PC-3 (cell line): ENCODE measurements at regions not wholly inside any gene's neighbourhood (a gene's known extent, or its start where the extent isn't known, plus 50 kb on each side); places are given as distances from the start of the nearest gene placed in this dataset.

Experiments
- ATAC-seq: fragments of 200-7000 bp; cut with Tn5 transposase; 2 replicates; pipeline ENCODE4 v1.9.1; 2020; ENCODE audit warnings: mild to moderate bottlenecking, moderate library complexity
- BruUV-seq: library from RNA; stranded (reverse); fragments of 400-500 nt; replicated peaks from 2 replicates; lab custom pipeline; 2021; lab: Mats Ljungman, UMichigan
- CTCF ChIA-PET: fragments of 300-600 bp; sonication (Branson Sonifier 250); formaldehyde crosslinking; loops from one replicate; lab custom pipeline; 2022; ENCODE audit warnings: antibody characterized with exemption; lab: Charles Lee
- POLR2A ChIA-PET: fragments of 300-600 bp; sonication (Branson Sonifier 250); formaldehyde crosslinking; loops from one replicate; lab custom pipeline; 2022; ENCODE audit warnings: antibody characterized with exemption; ENCODE audit not compliant: unreplicated experiment; lab: Charles Lee
- DNase-seq: peaks from one replicate; pipeline ENCODE4 v3.0.0-alpha.2; 2015
- H2AFZ ChIP-seq: fragments of 300-600 bp; sonication (generic); 2 replicates; pipeline ENCODE4 v1.6.0; 2016; ENCODE audit warnings: antibody characterized with exemption, low read length
- H3F3A ChIP-seq: fragments of 300-600 bp; sonication (generic); one replicate; pipeline ENCODE4 v1.6.0; 2017; ENCODE audit warnings: antibody characterized with exemption, low read length, control low read depth, mild to moderate bottlenecking; ENCODE audit not compliant: unreplicated experiment
- H3K27ac ChIP-seq: fragments of 300-600 bp; sonication (generic); 2 replicates; pipeline ENCODE4 v1.5.1; 2016; ENCODE audit warnings: mild to moderate bottlenecking, low read length
- H3K27me3 ChIP-seq: fragments of 300-600 bp; sonication (generic); 2 replicates; pipeline ENCODE4 v1.6.1; 2016; ENCODE audit warnings: low read length, mixed read lengths
- H3K36me3 ChIP-seq: fragments of 300-600 bp; sonication (generic); 2 replicates; pipeline ENCODE4 v1.6.1; 2016; ENCODE audit warnings: low read depth, mixed run types, low read length, mixed read lengths
- H3K4me1 ChIP-seq: fragments of 300-600 bp; sonication (generic); 2 replicates; pipeline ENCODE4 v1.5.1; 2016; ENCODE audit warnings: low read length; ENCODE audit not compliant: insufficient read depth
- H3K4me2 ChIP-seq: fragments of 300-600 bp; sonication (generic); 2 replicates; pipeline ENCODE4 v1.6.0; 2016; ENCODE audit warnings: low read length
- H3K4me3 ChIP-seq: fragments of 300-600 bp; sonication (generic); 2 replicates; pipeline ENCODE4 v1.5.1; 2016; ENCODE audit warnings: mild to moderate bottlenecking, low read length, mixed read lengths
- H3K79me2 ChIP-seq: fragments of 300-600 bp; sonication (generic); 2 replicates; pipeline ENCODE4 v1.6.1; 2017; ENCODE audit warnings: low read length, mixed read lengths
- H3K9ac ChIP-seq: fragments of 300-600 bp; sonication (generic); 2 replicates; pipeline ENCODE4 v1.6.0; 2016; ENCODE audit warnings: mild to moderate bottlenecking, low read length
- H3K9me2 ChIP-seq: fragments of 300-600 bp; sonication (generic); replicated peaks from 2 replicates; pipeline ENCODE4 v1.6.1; 2016; ENCODE audit warnings: mixed run types, low read length, mixed read lengths
- H3K9me3 ChIP-seq: fragments of 300-600 bp; sonication (generic); 2 replicates; pipeline ENCODE4 v1.6.1; 2016; ENCODE audit warnings: low read length, mixed read lengths
- H4K20me1 ChIP-seq: fragments of 300-600 bp; sonication (generic); 2 replicates; pipeline ENCODE4 v1.6.1; 2016; ENCODE audit warnings: low read length, mixed read lengths
- EZH2 ChIP-seq: fragments of 300-600 bp; sonication (generic); IDR thresholded peaks from one replicate; pipeline ENCODE4 v1.6.1; 2017; ENCODE audit warnings: antibody characterized with exemption, mild to moderate bottlenecking, low read length; ENCODE audit not compliant: unreplicated experiment
- EZH2phosphoT487 ChIP-seq: fragments of 300-600 bp; sonication (generic); IDR thresholded peaks from 2 replicates; pipeline ENCODE4 v1.6.1; 2018; ENCODE audit warnings: mild to moderate bottlenecking, antibody characterized with exemption, low read length, borderline replicate concordance
- intact Hi-C: fragments of 100-400 bp; cut with micrococcal nuclease; formaldehyde crosslinking; loops from 2 replicates; pipeline ENCODE4 v1.9.0; 2023
- TF ChIP-seq, protein P1 (sequence below): fragments of 300-600 bp; sonication (generic); conservative IDR thresholded peaks from 2 replicates; pipeline ENCODE4 v1.5.1; 2017; ENCODE audit warnings: antibody characterized with exemption, low read depth, mild to moderate bottlenecking, low read length

DNA sequence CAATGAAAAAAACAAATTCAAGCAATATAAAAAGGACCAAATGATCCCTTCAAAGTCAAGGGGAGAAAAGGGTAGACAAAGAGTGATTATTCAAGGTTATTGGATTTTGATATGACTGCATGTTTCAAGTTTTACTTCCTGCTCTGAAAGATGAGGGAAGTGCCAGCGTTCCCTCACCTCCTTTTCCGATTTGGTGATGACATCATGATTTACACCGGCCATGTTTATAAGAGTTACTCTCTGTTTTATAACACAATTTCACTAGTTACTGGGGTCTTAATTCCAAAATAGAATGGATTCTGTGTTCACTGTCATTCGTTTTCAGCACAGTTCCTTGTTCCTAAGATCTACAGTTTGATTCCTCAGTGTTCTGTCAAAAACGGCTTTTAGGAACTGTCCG lies 60.5 kb upstream of the CPXM2 start:
- CTCF ChIA-PET = no interaction called here
- no TSS peak for BruUV-seq

DNA sequence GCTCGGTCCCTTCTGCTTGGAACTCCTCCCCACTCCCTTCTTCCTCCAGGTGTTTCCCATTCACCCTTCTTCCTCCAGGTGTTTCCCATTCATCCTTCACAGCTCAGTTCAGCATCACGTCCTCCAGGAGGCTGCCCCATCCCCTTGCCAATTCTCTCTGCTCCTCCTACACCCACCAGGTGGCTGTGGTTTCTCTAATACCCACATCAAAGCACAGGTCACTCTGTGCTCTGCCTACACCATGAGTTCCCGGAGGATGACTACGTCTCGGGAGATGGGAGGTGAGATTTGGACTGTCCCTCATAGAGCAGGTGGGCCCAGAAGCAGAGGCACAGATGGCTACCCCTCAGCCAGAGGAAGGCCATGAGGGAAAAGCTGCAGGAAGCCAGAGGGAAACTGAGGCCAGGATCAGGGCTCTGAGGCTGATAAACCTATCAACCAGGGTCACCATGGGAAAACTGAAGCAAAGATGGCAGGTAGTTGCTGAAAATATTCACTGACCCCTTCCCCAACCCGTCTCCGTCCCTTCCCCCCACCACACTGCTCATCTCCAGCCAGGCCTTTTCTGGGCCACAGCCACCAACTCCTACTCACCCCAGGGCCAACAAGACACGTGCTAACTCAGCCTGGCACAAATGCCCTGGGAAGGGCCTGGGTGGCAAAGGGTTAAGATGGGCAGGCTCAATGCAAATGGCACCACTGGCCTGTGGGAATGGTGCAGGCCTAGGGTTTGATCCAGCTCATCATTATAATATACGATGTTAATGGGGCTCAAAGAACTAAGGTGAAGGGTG lies 56.6 kb upstream of the CPXM2 start:
- ChIA-PET CTCF (no interaction called here), POLR2A (no interaction called here)
- no peak overlapping the region for H2AFZ ChIP-seq
- H3K27ac ChIP-seq = no peak overlapping the region
- H3K9me2 ChIP-seq = no peaks in the 10 kb centered on the region
- intact Hi-C loops = no loop called here
- H3K9ac ChIP-seq = no peak overlapping the region
- no peaks in the 10 kb centered on the region for H3K79me2 ChIP-seq
- no peaks in the 10 kb centered on the region for H3F3A ChIP-seq
- peaks cover 15% of the 10 kb centered on the region for H3K27me3 ChIP-seq
- ATAC-seq (no peak), DNase-seq (no peak)
- TF ChIP-seq, protein P1, sequence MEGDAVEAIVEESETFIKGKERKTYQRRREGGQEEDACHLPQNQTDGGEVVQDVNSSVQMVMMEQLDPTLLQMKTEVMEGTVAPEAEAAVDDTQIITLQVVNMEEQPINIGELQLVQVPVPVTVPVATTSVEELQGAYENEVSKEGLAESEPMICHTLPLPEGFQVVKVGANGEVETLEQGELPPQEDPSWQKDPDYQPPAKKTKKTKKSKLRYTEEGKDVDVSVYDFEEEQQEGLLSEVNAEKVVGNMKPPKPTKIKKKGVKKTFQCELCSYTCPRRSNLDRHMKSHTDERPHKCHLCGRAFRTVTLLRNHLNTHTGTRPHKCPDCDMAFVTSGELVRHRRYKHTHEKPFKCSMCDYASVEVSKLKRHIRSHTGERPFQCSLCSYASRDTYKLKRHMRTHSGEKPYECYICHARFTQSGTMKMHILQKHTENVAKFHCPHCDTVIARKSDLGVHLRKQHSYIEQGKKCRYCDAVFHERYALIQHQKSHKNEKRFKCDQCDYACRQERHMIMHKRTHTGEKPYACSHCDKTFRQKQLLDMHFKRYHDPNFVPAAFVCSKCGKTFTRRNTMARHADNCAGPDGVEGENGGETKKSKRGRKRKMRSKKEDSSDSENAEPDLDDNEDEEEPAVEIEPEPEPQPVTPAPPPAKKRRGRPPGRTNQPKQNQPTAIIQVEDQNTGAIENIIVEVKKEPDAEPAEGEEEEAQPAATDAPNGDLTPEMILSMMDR = no peak
- no peak for TF ChIP-seq EZH2phosphoT487
- TF ChIP-seq EZH2 = no peak
- no peak overlapping the region for H3K4me3 ChIP-seq
- BruUV-seq = no TSS peak
- H4K20me1 ChIP-seq = no peaks in the 10 kb centered on the region
- H3K4me2 ChIP-seq = no peak overlapping the region
- no peaks in the 10 kb centered on the region for H3K36me3 ChIP-seq
- no peaks in the 10 kb centered on the region for H3K4me1 ChIP-seq
- no peaks in the 10 kb centered on the region for H3K9me3 ChIP-seq

More for the DNA sequence above, 60.5 kb upstream of the CPXM2 start:
- no peak overlapping the region for H3K4me3 ChIP-seq
- H3K9me2 ChIP-seq = no peaks in the 10 kb centered on the region
- no peaks in the 10 kb centered on the region for H3K9me3 ChIP-seq
- intact Hi-C loops = no loop called here
- H2AFZ ChIP-seq = no peak overlapping the region
- no peaks in the 10 kb centered on the region for H3K36me3 ChIP-seq
- H3K27me3 ChIP-seq = peaks cover 24% of the 10 kb centered on the region
- no peak overlapping the region for H3K4me2 ChIP-seq
- no peaks in the 10 kb centered on the region for H3F3A ChIP-seq
- H3K79me2 ChIP-seq = no peaks in the 10 kb centered on the region
- H3K9ac ChIP-seq = no peak overlapping the region
- ATAC-seq (no peak), DNase-seq (no peak)
- TF ChIP-seq, protein P1 = no peak
- no peak for TF ChIP-seq EZH2phosphoT487
- no peak for TF ChIP-seq EZH2
- POLR2A ChIA-PET = no interaction called here
- H3K4me1 ChIP-seq = no peaks in the 10 kb centered on the region
- no peaks in the 10 kb centered on the region for H4K20me1 ChIP-seq
- no peak overlapping the region for H3K27ac ChIP-seq

DNA sequence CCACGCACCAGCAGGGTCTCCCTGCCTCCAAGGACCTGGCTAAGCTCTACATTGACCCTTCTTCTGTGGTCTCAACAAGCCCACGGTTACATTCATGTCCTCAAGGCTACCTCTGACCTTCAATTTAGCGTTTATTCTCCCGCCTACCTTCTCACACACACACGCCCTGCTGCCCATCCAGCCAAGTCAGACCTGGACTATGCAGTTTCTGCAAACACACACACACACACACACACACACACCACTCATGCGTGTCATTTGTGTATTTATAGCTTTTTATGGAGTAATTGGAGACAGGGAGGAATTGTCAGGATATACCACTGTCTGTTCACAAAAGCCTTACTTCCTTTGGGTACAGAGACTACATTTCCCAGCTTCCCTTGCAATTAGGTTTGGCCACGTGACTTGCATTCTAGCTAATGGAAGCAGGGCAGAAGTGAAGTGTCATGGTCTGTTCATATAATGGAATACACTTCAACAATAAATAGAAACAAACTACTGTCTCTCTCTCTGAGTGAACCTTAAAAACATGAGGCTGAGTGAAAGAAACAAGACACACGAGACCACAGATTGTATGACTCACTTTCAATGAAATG lies 53.8 kb upstream of the CPXM2 start:
- no peaks in the 10 kb centered on the region for H3K4me1 ChIP-seq
- TF ChIP-seq, protein P1 = no peak
- TF ChIP-seq EZH2phosphoT487 (no peak), EZH2 (no peak)
- H3K9me3 ChIP-seq = no peaks in the 10 kb centered on the region
- H3K27ac ChIP-seq = no peak overlapping the region
- H4K20me1 ChIP-seq = no peaks in the 10 kb centered on the region
- ATAC-seq (peak; percentile 48), DNase-seq (peak; percentile 47)
- no peak overlapping the region for H3K4me3 ChIP-seq
- H3K4me2 ChIP-seq = no peak overlapping the region
- no TSS peak for BruUV-seq
- POLR2A ChIA-PET = no interaction called here
- H3K9ac ChIP-seq = no peak overlapping the region
- H3K27me3 ChIP-seq = no peaks in the 10 kb centered on the region
- CTCF ChIA-PET = no interaction called here
- no peaks in the 10 kb centered on the region for H3K36me3 ChIP-seq
- intact Hi-C loops = no loop called here
- no peaks in the 10 kb centered on the region for H3K9me2 ChIP-seq
- H3K79me2 ChIP-seq = no peaks in the 10 kb centered on the region
- H2AFZ ChIP-seq = peak overlapping the region; percentile 58; the same call in 1 of the 2 replicates
- no peaks in the 10 kb centered on the region for H3F3A ChIP-seq
